ENCODE measurements at regions not wholly inside any gene's neighbourhood (a gene's known extent, or its start where the extent isn't known, plus 50 kb on each side); places are given as distances from the start of the nearest gene placed in this dataset.

DNA sequence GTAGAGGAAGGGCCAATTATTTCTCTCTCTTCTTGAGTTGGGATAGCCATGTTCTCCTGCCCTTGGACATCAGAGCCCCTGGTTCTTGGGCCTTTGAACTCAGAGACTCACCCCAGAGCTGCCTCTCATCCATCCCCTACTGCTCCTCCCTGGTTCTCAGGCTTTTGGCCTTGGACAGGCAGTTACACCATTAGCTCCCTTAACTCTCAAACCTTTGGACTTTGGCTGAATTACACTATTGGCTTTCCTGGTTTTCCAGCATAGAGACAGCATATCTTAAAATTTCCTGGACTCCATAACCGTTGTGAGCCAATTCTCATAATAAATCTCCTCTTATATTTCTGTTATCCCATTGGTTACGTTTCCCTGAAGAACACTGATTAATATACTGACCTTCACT is 63.7 kb upstream of the CHL1 start:
- ATAC-seq: no peak

GRCh38 chr3:140748-141330 is 55.7 kb upstream of the CHL1 start:
- ATAC-seq: no peak

Measured in esophagus mucosa (tissue), 1 donor.